ENCODE measurements at regions not wholly inside any gene's neighbourhood (a gene's known extent, or its start where the extent isn't known, plus 50 kb on each side); places are given as distances from the start of the nearest gene placed in this dataset.
"Not testable (repeated sequence)": the region's sequence is repeated elsewhere in the genome, so short reads cannot be mapped to it uniquely, and the experiment has no call there.

DNA sequence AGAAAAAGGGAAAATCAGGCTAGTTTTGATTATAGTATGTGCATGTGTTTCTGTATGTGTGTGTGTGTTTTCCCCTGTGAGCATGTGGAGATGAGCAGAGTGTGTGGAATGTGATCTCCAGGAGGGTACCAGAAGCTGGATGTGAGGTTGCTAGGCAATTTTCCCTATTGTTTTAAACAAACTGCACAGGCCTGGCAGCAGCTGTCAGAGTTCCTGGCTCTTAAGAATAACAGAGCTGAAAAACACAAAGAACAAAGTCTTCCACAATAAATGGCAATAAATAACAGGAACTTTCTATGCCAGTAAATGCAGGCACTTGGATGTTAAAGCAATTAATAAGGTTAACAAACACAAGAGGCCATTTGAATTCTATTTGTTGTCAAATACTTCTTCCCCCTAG lies 344.6 kb upstream of the CTSO start:
- no peak for DNase-seq

GRCh38 chr4:156295676-156296195 lies 342.1 kb upstream of the CTSO start:
- no peak for DNase-seq

DNA sequence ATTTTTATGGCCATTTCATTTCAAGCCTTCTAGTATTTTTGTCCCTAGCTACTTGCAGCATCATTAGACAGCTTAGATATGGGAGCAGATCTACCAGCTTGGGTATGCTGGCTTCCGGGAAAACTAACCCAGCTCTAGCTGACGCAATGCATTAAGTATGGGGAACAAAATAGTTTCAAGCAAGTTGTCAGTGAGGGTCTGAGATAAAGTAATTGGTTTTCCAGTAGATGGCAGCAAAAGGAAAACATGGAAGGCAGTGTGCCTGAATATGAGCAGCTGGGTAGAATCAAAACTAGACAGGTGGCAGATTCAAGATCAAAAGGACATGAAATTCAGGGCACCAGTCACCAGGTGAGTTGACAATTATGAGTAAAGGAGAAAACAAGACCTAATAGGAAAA lies 340.9 kb upstream of the CTSO start:
- DNase-seq: peak; percentile 70

DNA sequence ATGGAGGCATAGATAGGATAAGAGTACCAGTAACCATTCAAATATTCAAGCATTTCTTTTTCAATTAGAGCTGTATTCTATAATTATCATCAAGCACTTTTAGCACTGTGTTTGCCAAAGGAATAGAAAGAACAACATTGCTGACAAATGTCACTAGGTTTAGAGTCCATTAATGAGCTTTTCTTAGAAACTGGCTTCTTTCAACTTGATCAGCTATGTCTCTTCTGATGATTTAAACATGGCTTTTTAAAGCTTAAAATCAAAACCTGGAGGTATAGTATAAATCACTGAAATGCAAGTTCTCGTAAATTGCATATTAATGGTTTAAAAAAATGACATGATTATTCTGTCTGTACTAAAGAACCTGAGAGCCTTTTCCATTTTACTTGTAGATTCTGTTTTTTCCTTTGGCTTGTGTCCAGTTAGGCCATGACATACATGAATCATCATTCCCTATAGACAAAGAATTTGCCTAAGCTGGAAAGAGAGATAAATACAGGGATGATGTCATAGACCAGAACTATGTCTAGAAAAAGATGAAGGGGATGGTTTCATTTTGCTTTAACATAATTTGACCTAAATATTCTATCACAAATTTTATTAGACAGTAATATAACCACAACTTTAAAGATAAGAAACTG lies 340.1 kb upstream of the CTSO start:
- DNase-seq: peak; percentile 23

GRCh38 chr4:156291317-156291716 lies 337.7 kb upstream of the CTSO start:
- no peak for DNase-seq

DNA sequence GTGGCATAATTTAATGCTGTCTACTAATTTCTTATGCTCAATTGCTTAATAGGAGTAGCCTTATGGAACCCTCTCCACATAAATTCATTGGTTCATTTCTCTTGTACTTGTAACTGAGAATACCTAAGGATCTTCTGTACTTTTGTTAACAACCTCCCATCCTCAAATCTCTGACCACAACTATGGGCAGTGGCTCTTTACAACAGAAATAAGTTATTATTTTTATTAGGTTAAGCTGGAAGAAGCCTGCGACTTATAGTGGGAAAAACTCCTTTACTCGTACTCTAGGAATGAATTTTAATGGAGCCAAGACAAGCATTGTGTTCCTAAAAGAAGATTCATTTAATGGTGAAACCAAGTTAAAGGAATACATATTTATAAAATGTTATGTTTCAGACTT lies 337.1 kb upstream of the CTSO start:
- DNase-seq: no peak

- DNase-seq: not testable (repeated sequence)
These were observed 336.4 kb upstream of the CTSO start for GRCh38 chr4:156290026-156290425.

GRCh38 chr4:156280686-156281085 lies 327.0 kb upstream of the CTSO start:
- no peak for DNase-seq

- no peak for DNase-seq
These were observed 311.7 kb upstream of the CTSO start for GRCh38 chr4:156265407-156265806.

DNA sequence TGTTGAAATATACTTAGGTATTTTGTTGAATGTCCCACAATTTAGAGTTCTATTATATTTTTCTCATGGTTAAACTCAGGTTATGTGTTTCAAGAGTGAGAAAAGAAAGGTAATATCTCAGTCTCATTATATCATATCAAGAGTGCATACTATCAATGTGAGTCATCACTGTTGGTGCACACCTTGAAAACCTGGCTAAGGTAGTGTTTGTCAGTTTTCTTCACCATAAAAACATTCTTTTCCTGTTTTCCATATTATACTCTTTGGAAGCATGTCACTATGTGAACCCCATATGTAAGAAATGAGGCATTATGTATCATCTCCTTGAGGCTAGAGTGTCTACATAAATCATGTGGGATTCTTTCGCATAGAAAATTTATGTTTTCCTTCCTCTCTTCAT lies 307.6 kb upstream of the CTSO start:
- no peak for DNase-seq

GRCh38 chr4:156255230-156256007 lies 301.8 kb upstream of the CTSO start:
- no peak for DNase-seq

- DNase-seq: no peak
These were observed 298.8 kb upstream of the CTSO start for GRCh38 chr4:156252358-156252921.

- no peak for DNase-seq
These were observed 297.9 kb upstream of the CTSO start for GRCh38 chr4:156251373-156252065.

- no peak for DNase-seq
These were observed 295.3 kb upstream of the CTSO start for GRCh38 chr4:156248917-156249316.

DNA sequence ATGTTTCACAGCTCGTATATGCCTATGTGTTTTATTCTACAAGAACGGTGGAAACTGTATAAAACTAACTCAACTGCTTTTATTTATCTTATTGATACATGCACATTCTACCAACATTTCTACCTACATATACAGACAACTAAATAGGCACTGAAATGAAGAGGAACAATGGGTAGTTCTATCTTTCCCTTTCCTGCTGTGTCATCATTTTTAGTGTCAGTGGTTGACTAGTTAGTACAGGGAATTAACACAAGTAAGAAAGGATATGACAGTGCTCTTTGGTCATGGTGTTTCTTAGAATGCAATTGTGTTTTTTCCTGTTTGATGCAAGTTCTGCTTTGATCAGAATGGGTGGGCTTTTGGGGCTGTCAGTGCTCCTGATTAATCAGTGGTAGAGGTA lies 293.8 kb upstream of the CTSO start:
- no peak for DNase-seq

- no peak for DNase-seq
These were observed 289.3 kb upstream of the CTSO start for GRCh38 chr4:156243015-156243414.

GRCh38 chr4:156242390-156242789 lies 288.7 kb upstream of the CTSO start:
- DNase-seq: no peak

GRCh38 chr4:156241896-156242295 lies 288.2 kb upstream of the CTSO start:
- no peak for DNase-seq

DNA sequence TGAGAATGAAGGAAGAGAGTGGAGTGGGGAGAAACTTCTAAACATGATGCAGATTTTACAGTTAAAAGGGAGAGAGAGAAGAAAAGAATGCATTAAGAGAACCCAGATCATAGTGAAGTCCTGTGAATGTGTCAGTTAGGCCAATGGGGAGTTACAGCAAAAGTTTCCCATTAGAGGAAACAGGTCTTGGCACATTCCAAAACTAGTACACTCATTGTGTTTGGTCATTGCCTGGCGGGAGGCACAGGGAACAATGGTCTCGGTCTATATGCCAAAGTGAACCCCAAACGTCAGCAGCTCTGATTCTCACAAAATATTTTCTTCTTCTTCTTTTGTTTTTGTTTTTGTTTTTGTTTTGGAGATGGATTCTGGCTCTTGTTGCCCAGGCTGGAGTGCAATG lies 284.5 kb upstream of the CTSO start:
- no peak for DNase-seq

- no peak for DNase-seq
These were observed 283.6 kb upstream of the CTSO start for GRCh38 chr4:156237231-156237630.

GRCh38 chr4:156230176-156230575 lies 276.5 kb upstream of the CTSO start:
- DNase-seq: no peak

- DNase-seq: no peak
These were observed 275.0 kb upstream of the CTSO start for GRCh38 chr4:156228676-156229075.

DNA sequence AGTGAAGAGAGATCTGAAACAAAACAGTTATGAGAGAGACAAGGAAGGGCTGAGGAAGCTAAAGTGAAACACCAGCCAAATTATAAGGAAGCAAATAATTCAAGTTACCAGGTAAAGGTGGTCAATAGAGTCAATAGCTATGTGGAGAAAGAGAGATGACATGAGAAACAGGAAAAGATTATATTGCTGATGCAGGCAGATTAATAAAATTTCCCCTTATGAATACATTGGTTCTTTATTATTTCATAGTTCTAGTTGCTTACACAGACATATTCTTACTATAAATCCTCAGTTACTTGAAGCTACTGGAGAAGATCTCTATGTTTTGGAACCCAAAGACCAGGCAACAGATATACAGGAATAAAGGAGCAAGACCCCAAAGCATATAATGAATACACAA lies 273.7 kb upstream of the CTSO start:
- no peak for DNase-seq

GRCh38 chr4:156223985-156224384 lies 270.3 kb upstream of the CTSO start:
- peak; percentile 11 for DNase-seq

All from SHP77 treated with DMSO at 0.1 percent for 48 hours (cell line).